Ovary (tissue), 7 donors: ENCODE measurements at regions not wholly inside any gene's neighbourhood (a gene's known extent, or its start where the extent isn't known, plus 50 kb on each side); places are given as distances from the start of the nearest gene placed in this dataset.
"Not testable (repeated sequence)": the region's sequence is repeated elsewhere in the genome, so short reads cannot be mapped to it uniquely, and the experiment has no call there.

Experiments used
- DNase-seq, 5 donors: peaks; one replicate each; pipeline ENCODE4 v3.0.0-alpha.2; 2019 to 2020
- H3K27ac ChIP-seq, 2 donors: fragments of 200-600 bp; one replicate each; pipeline versions ENCODE4 v1.5.1 to v1.8.0; 2019 to 2022
- H3K27me3 ChIP-seq: fragments of 200-600 bp; one replicate; pipeline ENCODE4 v1.8.0; 2022
- H3K36me3 ChIP-seq: fragments of 200-600 bp; sonication (generic); one replicate; pipeline ENCODE4 v1.5.1; 2019
- H3K4me1 ChIP-seq: one replicate; pipeline ENCODE4 v1.8.1; 2013; ENCODE audit warnings: mild to moderate bottlenecking, moderate library complexity; ENCODE audit not compliant: insufficient read depth
- H3K4me3 ChIP-seq: fragments of 200-600 bp; sonication (generic); one replicate; pipeline ENCODE4 v1.5.1; 2017
- H3K9me3 ChIP-seq, 2 donors: fragments of 200-600 bp in 1 of 2; sonication (generic) in 1 of 2; one replicate each; pipeline versions ENCODE4 v1.5.1 to v1.8.1; 2013 to 2019; ENCODE audit warnings: mild to moderate bottlenecking in 1 of 2, moderate library complexity in 1 of 2
- CTCF ChIP-seq, 3 donors: fragments of 450-650 bp in 2 of 3; fragments of 200-600 bp in 1 of 3; IDR thresholded peaks; one replicate each; pipeline versions ENCODE4 v1.5.1 to v1.8.0; 2016 to 2022; ENCODE audit warnings: antibody characterized with exemption in 3 of 3, mild to moderate bottlenecking in 1 of 3
- EP300 ChIP-seq: sonication (generic); formaldehyde crosslinking; IDR thresholded peaks from one replicate; pipeline ENCODE4 v1.6.1; 2017; ENCODE audit warnings: antibody characterized with exemption
- POLR2A ChIP-seq: fragments of 450-650 bp; IDR thresholded peaks from one replicate; pipeline ENCODE4 v1.6.1; 2017; ENCODE audit warnings: antibody characterized with exemption, mild to moderate bottlenecking, moderate library complexity
- WGBS, 3 donors: extraction: QIAGEN DNeasy Blood & Tissue Kit in 1 of 3; methylation state at CpG; one replicate each; pipeline versions ENCODE4 v1.1.5 to v1.1.7; 2013 to 2017; 5-methylcytosine and 5-hydroxymethylcytosine counted together
- intact Hi-C, 4 donors: fragments of 100-400 bp; cut with DNase I; formaldehyde crosslinking; loops; one replicate each; pipeline versions ENCODE4 v1.11.0 to v1.15.1; 2022 to 2023
- donor health status: DM: no; HTN: no; CAD: no; lungs with moderate emphysema.
- donor health status: DM: no; HTN: no; CAD: no.
- donor health status: Bipolar disorder and iron deficiency.
- donor health status: DM: no; HTN: no; CAD: no.
- donor health status: DM: yes; HTN: yes; CAD: no.

- no peaks in the 10 kb centered on the region for H3K9me3 ChIP-seq
- no peaks in the 10 kb centered on the region for H3K36me3 ChIP-seq
- WGBS, 3 donors: 60 to 73% (median 68%) methylated on average over 7 of the region's 7 CpGs
- no peak for DNase-seq
- no peaks in the 10 kb centered on the region for H3K4me1 ChIP-seq
- H3K4me3 ChIP-seq: no peak overlapping the region
- H3K27ac ChIP-seq: no peak overlapping the region
- no peaks in the 10 kb centered on the region for H3K27me3 ChIP-seq
- TF ChIP-seq POLR2A (no peak), CTCF (IDR thresholded peaks at IDR 0.05) (no peak), EP300 (no peak)
- intact Hi-C loops: no loop called here
Observed at GRCh38 chr4:181121733-181122132, 1121.5 kb upstream of the TENM3 start.

DNA sequence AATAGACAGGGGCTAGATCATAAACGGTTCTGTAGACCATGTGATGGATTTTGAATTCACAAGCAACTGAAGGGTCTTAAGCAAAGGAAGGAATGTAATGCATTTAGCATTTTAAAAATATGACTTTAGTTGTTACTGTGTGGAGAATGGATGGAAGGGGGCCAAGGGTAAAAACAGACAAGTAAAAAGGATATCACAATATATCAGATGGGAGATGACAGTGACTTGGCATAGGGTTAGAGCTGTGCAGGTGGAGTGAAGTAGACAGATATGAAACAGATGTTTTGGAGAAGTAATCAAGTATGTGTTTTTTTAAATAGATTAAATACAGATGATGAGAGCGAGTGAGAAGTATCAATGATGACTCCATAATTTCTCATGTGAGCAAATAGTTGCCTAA lies 1116.0 kb upstream of the TENM3 start:
- H3K27me3 ChIP-seq: no peaks in the 10 kb centered on the region
- TF ChIP-seq CTCF (IDR thresholded peaks at IDR 0.05): no peak
- TF ChIP-seq POLR2A: no peak
- WGBS, 3 donors: 68 to 73% (median 71%) methylated on average over 2 of the region's 2 CpGs
- no peak for DNase-seq
- no peak overlapping the region for H3K27ac ChIP-seq
- H3K4me1 ChIP-seq: no peaks in the 10 kb centered on the region
- H3K36me3 ChIP-seq: no peaks in the 10 kb centered on the region
- no peak overlapping the region for H3K4me3 ChIP-seq
- H3K9me3 ChIP-seq: no peaks in the 10 kb centered on the region
- intact Hi-C loops: no loop called here

GRCh38 chr4:181130317-181130716 lies 1112.9 kb upstream of the TENM3 start:
- H3K4me1 ChIP-seq, H3K36me3 ChIP-seq, DNase-seq, H3K9me3 ChIP-seq, H3K27ac ChIP-seq, H3K27me3 ChIP-seq, intact Hi-C loops, H3K4me3 ChIP-seq: not testable (repeated sequence)
- 73 to 88% (median 78%) methylated on average over 7 of the region's 7 CpGs for WGBS, 3 donors

- Histone ChIP-seq H3K27me3 (no peaks in the 10 kb centered on the region), H3K36me3 (no peaks in the 10 kb centered on the region), H3K4me3 (no peak overlapping the region), H3K4me1 (no peaks in the 10 kb centered on the region), H3K9me3 (no peaks in the 10 kb centered on the region), H3K27ac (no peak overlapping the region)
- no peak for DNase-seq
- intact Hi-C loops: no loop called here
- WGBS, 3 donors: 80 to 81% (median 80%) methylated on average over 3 of the region's 3 CpGs
- TF ChIP-seq CTCF (IDR thresholded peaks at IDR 0.05) (no peak), POLR2A (no peak), EP300 (no peak)
Observed at GRCh38 chr4:181137351-181137750, 1105.9 kb upstream of the TENM3 start.

GRCh38 chr4:181138116-181138515 lies 1105.1 kb upstream of the TENM3 start:
- Histone ChIP-seq H3K4me3 (no peak overlapping the region), H3K9me3 (no peaks in the 10 kb centered on the region), H3K36me3 (no peaks in the 10 kb centered on the region), H3K27ac (no peak overlapping the region), H3K27me3 (no peaks in the 10 kb centered on the region), H3K4me1 (no peaks in the 10 kb centered on the region)
- WGBS, 3 donors: 92 to 93% (median 93%) methylated on average over 8 of the region's 8 CpGs
- no peak for DNase-seq
- no peak for TF ChIP-seq POLR2A
- TF ChIP-seq CTCF (IDR thresholded peaks at IDR 0.05): no peak
- no peak for TF ChIP-seq EP300
- intact Hi-C loops: no loop called here
